ENCODE measurements at regions not wholly inside any gene's neighbourhood (a gene's known extent, or its start where the extent isn't known, plus 50 kb on each side); places are given as distances from the start of the nearest gene placed in this dataset.

DNA sequence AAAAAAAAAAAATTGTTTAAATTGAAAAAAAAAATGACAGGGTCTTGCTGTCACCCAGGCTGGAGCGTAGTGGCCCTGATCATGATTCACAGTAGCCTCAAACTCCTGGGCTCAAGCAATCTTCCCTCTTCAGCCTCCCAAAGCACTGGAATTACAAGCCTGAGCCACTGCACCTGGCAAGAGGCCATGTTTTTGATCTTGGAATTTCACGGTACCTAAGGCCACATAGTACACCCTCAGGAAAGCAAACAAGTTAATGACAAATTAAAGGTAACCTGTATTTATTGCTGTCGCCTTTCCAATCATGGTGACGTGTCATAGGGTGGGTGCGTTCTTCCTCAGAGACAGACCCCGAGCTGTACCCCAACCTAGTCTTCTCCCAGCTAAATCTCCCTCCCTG, 79.2 kb downstream of the LINC00237 start:
- Histone ChIP-seq H3K9me3 (no peaks in the 10 kb centered on the region), H3K9ac (ENCODE audit: low read depth in 2 of 2, low read length in 2 of 2) (no peak overlapping the region), H3K27ac (no peak overlapping the region), H3K36me3 (no peaks in the 10 kb centered on the region), H3K27me3 (no peaks in the 10 kb centered on the region), H3K4me3 (no peak overlapping the region), H3K4me1 (no peaks in the 10 kb centered on the region)
- no peak for DNase-seq
- TF ChIP-seq, protein P1, sequence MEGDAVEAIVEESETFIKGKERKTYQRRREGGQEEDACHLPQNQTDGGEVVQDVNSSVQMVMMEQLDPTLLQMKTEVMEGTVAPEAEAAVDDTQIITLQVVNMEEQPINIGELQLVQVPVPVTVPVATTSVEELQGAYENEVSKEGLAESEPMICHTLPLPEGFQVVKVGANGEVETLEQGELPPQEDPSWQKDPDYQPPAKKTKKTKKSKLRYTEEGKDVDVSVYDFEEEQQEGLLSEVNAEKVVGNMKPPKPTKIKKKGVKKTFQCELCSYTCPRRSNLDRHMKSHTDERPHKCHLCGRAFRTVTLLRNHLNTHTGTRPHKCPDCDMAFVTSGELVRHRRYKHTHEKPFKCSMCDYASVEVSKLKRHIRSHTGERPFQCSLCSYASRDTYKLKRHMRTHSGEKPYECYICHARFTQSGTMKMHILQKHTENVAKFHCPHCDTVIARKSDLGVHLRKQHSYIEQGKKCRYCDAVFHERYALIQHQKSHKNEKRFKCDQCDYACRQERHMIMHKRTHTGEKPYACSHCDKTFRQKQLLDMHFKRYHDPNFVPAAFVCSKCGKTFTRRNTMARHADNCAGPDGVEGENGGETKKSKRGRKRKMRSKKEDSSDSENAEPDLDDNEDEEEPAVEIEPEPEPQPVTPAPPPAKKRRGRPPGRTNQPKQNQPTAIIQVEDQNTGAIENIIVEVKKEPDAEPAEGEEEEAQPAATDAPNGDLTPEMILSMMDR (IDR thresholded peaks at IDR 0.05): no peak
- intact Hi-C loops (cut with DNase I): no loop called here

DNA sequence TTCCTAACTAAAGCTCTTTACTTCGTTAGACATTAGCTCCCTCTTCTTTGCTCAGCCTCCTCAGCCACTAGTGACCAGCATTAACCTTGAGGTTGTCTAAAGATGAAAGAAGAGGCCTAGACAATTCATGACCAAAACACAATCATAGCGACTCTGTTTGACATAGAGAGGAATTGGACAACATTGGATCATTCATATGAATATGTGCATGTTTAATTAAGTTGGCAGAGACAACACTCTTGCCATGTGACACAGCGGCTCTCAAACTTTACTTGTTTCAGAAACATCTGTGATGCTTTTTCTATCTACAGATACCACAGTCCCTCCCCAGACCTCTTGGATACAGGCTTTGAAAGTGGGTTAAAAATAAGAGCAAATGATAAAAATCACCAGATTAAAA, 81.7 kb downstream of the LINC00237 start:
- intact Hi-C loops (cut with DNase I): no loop called here
- H3K9me3 ChIP-seq: no peaks in the 10 kb centered on the region
- TF ChIP-seq, protein P1 (IDR thresholded peaks at IDR 0.05): no peak
- no peaks in the 10 kb centered on the region for H3K36me3 ChIP-seq
- no peaks in the 10 kb centered on the region for H3K4me1 ChIP-seq
- H3K9ac ChIP-seq (ENCODE audit: low read depth in 2 of 2, low read length in 2 of 2): no peak overlapping the region
- no peak overlapping the region for H3K27ac ChIP-seq
- H3K4me3 ChIP-seq: no peak overlapping the region
- no peak for DNase-seq
- H3K27me3 ChIP-seq: peaks cover 5% of the 10 kb centered on the region

DNA sequence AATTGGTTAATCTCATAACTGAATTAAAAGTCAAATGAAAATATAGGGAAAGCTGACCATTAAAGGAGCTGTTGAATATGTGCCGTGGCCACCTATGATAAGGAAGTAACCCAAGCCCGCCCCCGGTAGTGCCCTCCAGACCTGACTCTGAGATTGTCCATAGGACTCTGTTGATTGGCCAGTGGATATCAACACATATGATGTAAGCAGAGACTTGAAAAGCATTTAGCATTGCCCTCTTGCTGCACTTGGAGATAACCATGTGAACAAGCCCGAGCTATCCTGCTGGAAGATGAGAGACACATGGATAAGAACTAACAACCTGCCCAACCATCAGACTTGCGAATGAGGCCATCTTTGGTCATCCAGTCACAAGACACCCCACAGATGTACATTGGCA, 83.2 kb downstream of the LINC00237 start:
- intact Hi-C loops (cut with DNase I): no loop called here
- Histone ChIP-seq H3K27me3 (peaks cover 5% of the 10 kb centered on the region), H3K9me3 (no peaks in the 10 kb centered on the region)

DNA sequence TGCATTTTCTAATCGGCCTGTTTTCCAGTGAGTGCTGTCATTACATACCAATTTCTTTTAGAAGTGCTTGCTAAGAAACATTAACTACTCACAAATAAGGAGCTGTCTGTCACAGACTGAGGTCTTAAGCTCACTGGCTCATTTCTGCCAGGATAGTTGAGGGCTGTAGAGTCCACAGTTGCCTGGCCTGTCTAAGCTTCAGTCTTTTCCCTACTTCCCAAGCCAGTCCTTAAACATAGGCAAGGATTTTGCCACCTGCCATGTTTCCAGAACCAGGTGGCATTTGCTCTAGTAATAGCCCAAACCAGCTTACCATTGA, 84.7 kb downstream of the LINC00237 start:
- no peak for DNase-seq
- TF ChIP-seq, protein P1 (IDR thresholded peaks at IDR 0.05): no peak
- Histone ChIP-seq H3K36me3 (no peaks in the 10 kb centered on the region), H3K9ac (ENCODE audit: low read depth in 2 of 2, low read length in 2 of 2) (no peak overlapping the region), H3K4me1 (no peaks in the 10 kb centered on the region), H3K4me3 (no peak overlapping the region), H3K9me3 (no peaks in the 10 kb centered on the region), H3K27me3 (peaks cover 5% of the 10 kb centered on the region), H3K27ac (no peak overlapping the region)
- intact Hi-C loops (cut with DNase I): no loop called here

More for the DNA sequence above, 83.2 kb downstream of the LINC00237 start:
- Histone ChIP-seq H3K36me3 (no peaks in the 10 kb centered on the region), H3K9ac (ENCODE audit: low read depth in 2 of 2, low read length in 2 of 2) (no peak overlapping the region), H3K4me1 (no peaks in the 10 kb centered on the region), H3K4me3 (no peak overlapping the region), H3K27ac (no peak overlapping the region)
- no peak for DNase-seq
- TF ChIP-seq, protein P1 (IDR thresholded peaks at IDR 0.05): no peak

DNA sequence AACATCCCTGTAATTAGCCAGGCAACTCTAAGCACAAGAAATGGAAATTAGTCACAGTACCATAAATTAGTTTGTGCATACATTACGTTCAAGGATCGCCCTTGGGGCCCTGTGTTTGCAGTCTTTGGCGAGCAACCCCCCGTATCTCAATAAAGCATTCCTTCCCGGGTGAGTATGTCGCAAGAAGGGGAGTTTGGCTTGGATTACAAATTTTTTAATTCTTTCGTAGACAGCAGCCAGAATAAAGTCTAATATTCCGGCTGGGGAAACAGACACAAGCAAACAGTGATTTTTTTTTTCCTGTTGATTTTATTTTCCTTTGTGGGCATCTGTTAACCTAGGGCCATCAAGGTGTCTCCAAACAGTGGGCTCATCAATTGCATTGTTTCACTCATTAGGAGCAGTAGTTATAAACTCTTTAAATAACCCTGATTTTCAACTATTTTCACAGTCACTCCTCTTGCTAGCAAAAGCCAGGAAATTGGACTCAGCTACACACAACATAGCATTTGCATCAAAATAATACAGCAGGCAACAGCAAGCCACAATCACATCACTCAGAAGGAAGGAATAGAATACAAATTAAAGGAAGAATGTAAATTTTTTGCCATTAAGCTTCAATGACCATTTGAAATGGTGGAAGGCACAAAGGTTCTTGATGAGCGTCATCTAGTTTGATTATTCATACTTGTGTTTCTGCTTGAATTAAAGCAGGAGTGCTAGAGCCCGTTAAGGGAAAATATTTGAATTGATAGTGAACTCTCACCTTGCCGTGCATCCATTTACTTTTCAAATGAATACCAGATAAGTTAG, 85.3 kb downstream of the LINC00237 start:
- TF ChIP-seq, protein P1 (IDR thresholded peaks at IDR 0.05): no peak
- H3K4me1 ChIP-seq: no peaks in the 10 kb centered on the region
- H3K4me3 ChIP-seq: no peak overlapping the region
- H3K9ac ChIP-seq (ENCODE audit: low read depth in 2 of 2, low read length in 2 of 2): no peak overlapping the region
- H3K27me3 ChIP-seq: peaks cover 5% of the 10 kb centered on the region
- intact Hi-C loops (cut with DNase I): no loop called here
- H3K36me3 ChIP-seq: no peaks in the 10 kb centered on the region
- DNase-seq: no peak
- no peaks in the 10 kb centered on the region for H3K9me3 ChIP-seq
- H3K27ac ChIP-seq: no peak overlapping the region

Data from colonic mucosa (tissue), 4 donors.